ENCODE measurements at regions not wholly inside any gene's neighbourhood (a gene's known extent, or its start where the extent isn't known, plus 50 kb on each side); places are given as distances from the start of the nearest gene placed in this dataset.
A peak's percentile ranks its signal among the peaks of the same experiment; 100 is the strongest.

GRCh38 chr9:124135813-124136365, 121.9 kb upstream of the NEK6 start:
- Mint-ChIP-seq H3K9me3 (ENCODE audit: unreplicated experiment) (no peaks in the 10 kb centered on the region), H3K4me3 (ENCODE audit: unreplicated experiment) (no peak overlapping the region), H3K36me3 (ENCODE audit: low read depth, unreplicated experiment) (no peaks in the 10 kb centered on the region), H3K27me3 (ENCODE audit: low read depth, unreplicated experiment) (peaks cover 4% of the 10 kb centered on the region), H3K27ac (ENCODE audit: unreplicated experiment) (no peak overlapping the region), H3K4me1 (ENCODE audit: low read depth, unreplicated experiment) (peaks cover 24% of the 10 kb centered on the region)
- Histone ChIP-seq H3K79me2 (ENCODE audit: insufficient read depth, low read length) (no peaks in the 10 kb centered on the region), H3K9me3 (ENCODE audit: insufficient read depth, low read depth, low read length) (no peaks in the 10 kb centered on the region), H3K27me3 (ENCODE audit: insufficient read depth, low read length) (no peaks in the 10 kb centered on the region), H3K4me1 (ENCODE audit: insufficient read depth, low read length) (peaks cover 15% of the 10 kb centered on the region), H2AFZ (ENCODE audit: low read depth, low read length) (no peak overlapping the region), H3K4me2 (ENCODE audit: low read length) (no peak overlapping the region), H3K27ac (ENCODE audit: low read depth, low read length) (no peak overlapping the region), H3K36me3 (ENCODE audit: insufficient read depth, low read length) (no peaks in the 10 kb centered on the region), H3K9ac (ENCODE audit: low read length) (no peak overlapping the region), H4K20me1 (ENCODE audit: insufficient read depth, low read length) (no peaks in the 10 kb centered on the region), H3K4me3 (ENCODE audit: insufficient read depth, low read depth, low read length) (no peak overlapping the region)
- DNase-seq (ENCODE audit: low read depth) (no peak), FAIRE-seq (no peak)
- no peak for TF ChIP-seq EZH2 (IDR thresholded peaks at IDR 0.05; ENCODE audit: insufficient read depth, low read length)
- TF ChIP-seq, protein P1, sequence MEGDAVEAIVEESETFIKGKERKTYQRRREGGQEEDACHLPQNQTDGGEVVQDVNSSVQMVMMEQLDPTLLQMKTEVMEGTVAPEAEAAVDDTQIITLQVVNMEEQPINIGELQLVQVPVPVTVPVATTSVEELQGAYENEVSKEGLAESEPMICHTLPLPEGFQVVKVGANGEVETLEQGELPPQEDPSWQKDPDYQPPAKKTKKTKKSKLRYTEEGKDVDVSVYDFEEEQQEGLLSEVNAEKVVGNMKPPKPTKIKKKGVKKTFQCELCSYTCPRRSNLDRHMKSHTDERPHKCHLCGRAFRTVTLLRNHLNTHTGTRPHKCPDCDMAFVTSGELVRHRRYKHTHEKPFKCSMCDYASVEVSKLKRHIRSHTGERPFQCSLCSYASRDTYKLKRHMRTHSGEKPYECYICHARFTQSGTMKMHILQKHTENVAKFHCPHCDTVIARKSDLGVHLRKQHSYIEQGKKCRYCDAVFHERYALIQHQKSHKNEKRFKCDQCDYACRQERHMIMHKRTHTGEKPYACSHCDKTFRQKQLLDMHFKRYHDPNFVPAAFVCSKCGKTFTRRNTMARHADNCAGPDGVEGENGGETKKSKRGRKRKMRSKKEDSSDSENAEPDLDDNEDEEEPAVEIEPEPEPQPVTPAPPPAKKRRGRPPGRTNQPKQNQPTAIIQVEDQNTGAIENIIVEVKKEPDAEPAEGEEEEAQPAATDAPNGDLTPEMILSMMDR (IDR thresholded peaks at IDR 0.05; ENCODE audit: insufficient read depth, low read depth, low read length): no peak

- Histone ChIP-seq H3K9ac (ENCODE audit: low read length) (no peak overlapping the region), H3K27ac (ENCODE audit: low read depth, low read length) (no peak overlapping the region), H3K4me1 (ENCODE audit: insufficient read depth, low read length) (peaks cover 15% of the 10 kb centered on the region), H4K20me1 (ENCODE audit: insufficient read depth, low read length) (no peaks in the 10 kb centered on the region), H3K79me2 (ENCODE audit: insufficient read depth, low read length) (no peaks in the 10 kb centered on the region), H3K27me3 (ENCODE audit: insufficient read depth, low read length) (no peaks in the 10 kb centered on the region), H2AFZ (ENCODE audit: low read depth, low read length) (peak overlapping the region; percentile 17), H3K4me3 (ENCODE audit: insufficient read depth, low read depth, low read length) (no peak overlapping the region), H3K36me3 (ENCODE audit: insufficient read depth, low read length) (no peaks in the 10 kb centered on the region), H3K4me2 (ENCODE audit: low read length) (peak overlapping the region; percentile 35), H3K9me3 (ENCODE audit: insufficient read depth, low read depth, low read length) (no peaks in the 10 kb centered on the region)
- H3K27ac Mint-ChIP-seq (ENCODE audit: unreplicated experiment): no peak overlapping the region
- H3K27me3 Mint-ChIP-seq (ENCODE audit: low read depth, unreplicated experiment): peaks cover 4% of the 10 kb centered on the region
- no peak for FAIRE-seq
- H3K36me3 Mint-ChIP-seq (ENCODE audit: low read depth, unreplicated experiment): no peaks in the 10 kb centered on the region
- H3K4me3 Mint-ChIP-seq (ENCODE audit: unreplicated experiment): no peak overlapping the region
- TF ChIP-seq, protein P1 (IDR thresholded peaks at IDR 0.05; ENCODE audit: insufficient read depth, low read depth, low read length): no peak
- no peak for TF ChIP-seq EZH2 (IDR thresholded peaks at IDR 0.05; ENCODE audit: insufficient read depth, low read length)
- no peaks in the 10 kb centered on the region for H3K9me3 Mint-ChIP-seq (ENCODE audit: unreplicated experiment)
- H3K4me1 Mint-ChIP-seq (ENCODE audit: low read depth, unreplicated experiment): peaks cover 16% of the 10 kb centered on the region
- no peak for DNase-seq (ENCODE audit: low read depth)
Observed at GRCh38 chr9:124137009-124137943, 120.5 kb upstream of the NEK6 start.
